H54 (cell line): ENCODE measurements at regions not wholly inside any gene's neighbourhood (a gene's known extent, or its start where the extent isn't known, plus 50 kb on each side); places are given as distances from the start of the nearest gene placed in this dataset.
"Not testable (repeated sequence)": the region's sequence is repeated elsewhere in the genome, so short reads cannot be mapped to it uniquely, and the experiment has no call there.

ENCODE experiments used
- DNase-seq: peaks from one replicate; pipeline ENCODE4 v3.0.0; 2011; ENCODE audit warnings: low spot score, mixed read lengths; ENCODE audit not compliant: insufficient read length
- FAIRE-seq: peaks from 3 replicates; lab custom pipeline; 2011; peaks lifted over from hg19 to GRCh38; lab: Jason Lieb, UNC
- POLR2A ChIP-seq: IDR thresholded peaks from 2 replicates; pipeline ENCODE4 v1.6.1; 2011; ENCODE audit warnings: low read depth, mild to moderate bottlenecking, low read length

- no peak for TF ChIP-seq POLR2A
- FAIRE-seq: peak; percentile 38
- DNase-seq: peak; percentile 38
Observed at GRCh38 chr9:38141746-38142591, 72.9 kb upstream of the SHB start.

DNA sequence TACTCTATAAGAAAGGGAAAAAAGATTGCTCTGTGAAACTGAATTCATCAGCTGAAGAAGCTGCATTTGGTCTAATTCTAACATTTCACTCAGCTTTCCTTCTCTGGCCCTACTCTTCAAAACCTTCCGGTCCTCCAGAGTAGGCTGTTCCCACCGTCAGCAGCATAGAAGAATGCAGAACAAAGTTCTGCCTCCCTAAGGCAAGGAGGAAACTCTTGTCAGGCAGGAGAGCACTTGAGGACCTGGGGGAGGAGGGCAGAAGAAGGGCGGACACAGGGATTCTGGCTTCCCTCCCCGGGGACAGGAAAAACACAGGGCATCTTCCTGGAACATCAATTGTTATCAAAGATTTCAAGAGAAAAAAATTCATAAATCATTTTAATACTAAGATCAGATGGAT is 69.2 kb upstream of the SHB start:
- FAIRE-seq: no peak
- no peak for DNase-seq
- no peak for TF ChIP-seq POLR2A

DNA sequence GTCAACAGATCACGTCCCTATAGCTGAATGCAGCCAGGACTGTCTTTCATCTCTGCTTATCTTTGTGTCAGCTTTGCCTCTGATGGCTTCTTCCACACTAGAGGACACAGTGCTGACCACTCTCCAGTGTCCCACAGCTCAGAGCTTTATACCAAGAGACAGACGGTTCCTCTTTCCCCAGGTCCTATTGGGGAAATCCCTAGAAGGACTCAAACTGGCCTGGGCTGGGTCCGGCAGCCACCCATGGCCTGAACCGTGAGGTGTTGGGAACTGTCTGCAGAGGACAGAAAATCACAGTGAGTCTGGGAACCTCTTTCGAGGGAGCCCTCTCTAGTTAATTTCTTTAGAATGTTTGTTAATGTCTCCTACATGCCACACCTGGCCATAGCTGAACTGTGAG is 68.3 kb upstream of the SHB start:
- FAIRE-seq: no peak
- DNase-seq: no peak

GRCh38 chr9:38136386-38136785 is 67.4 kb upstream of the SHB start:
- DNase-seq (no peak), FAIRE-seq (no peak)
- TF ChIP-seq POLR2A: no peak

More for the DNA sequence above, 68.3 kb upstream of the SHB start:
- no peak for TF ChIP-seq POLR2A

GRCh38 chr9:38134611-38135237 is 65.7 kb upstream of the SHB start:
- no peak for TF ChIP-seq POLR2A
- FAIRE-seq: no peak

DNA sequence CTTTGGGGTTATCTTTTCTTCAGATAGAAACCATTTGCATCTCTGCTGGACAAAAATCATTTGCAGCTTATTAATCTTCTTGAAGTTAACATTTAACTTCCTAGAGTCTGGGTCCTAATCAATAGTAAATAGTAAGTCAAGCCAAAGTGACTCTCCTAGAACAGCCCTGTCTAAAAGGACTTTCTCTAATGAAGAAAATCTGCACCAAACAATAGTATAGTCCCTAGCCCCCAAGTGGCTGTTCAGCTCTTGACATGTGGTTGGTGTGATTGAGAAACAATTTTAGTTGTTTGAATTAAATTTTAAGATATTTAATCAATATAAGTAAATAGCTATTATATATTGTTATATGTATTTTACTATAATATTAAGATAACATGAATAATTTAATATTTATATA is 64.6 kb upstream of the SHB start:
- FAIRE-seq (no peak), DNase-seq (no peak)
- no peak for TF ChIP-seq POLR2A

More at GRCh38 chr9:38134611-38135237, 65.7 kb upstream of the SHB start:
- no peak for DNase-seq

DNA sequence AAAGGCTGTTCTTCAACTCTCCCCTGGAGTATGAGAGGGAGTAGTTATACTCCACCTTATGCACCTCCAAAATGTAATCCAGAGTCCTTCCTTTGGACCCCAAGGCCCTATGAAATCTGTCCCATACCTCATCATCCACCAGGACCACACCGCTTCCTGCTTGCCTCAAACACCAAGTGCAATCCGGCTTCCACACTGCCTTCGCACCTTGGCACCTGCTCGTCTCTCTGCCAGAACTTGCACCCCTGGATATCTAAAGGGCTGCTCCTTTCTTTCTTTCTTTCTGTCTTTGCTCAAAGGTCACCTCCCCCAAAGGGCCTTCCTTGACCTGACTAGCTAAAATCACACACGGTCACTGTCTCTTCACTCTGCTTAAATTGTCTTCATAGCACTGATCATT is 63.9 kb upstream of the SHB start:
- no peak for FAIRE-seq
- no peak for DNase-seq
- TF ChIP-seq POLR2A: no peak

DNA sequence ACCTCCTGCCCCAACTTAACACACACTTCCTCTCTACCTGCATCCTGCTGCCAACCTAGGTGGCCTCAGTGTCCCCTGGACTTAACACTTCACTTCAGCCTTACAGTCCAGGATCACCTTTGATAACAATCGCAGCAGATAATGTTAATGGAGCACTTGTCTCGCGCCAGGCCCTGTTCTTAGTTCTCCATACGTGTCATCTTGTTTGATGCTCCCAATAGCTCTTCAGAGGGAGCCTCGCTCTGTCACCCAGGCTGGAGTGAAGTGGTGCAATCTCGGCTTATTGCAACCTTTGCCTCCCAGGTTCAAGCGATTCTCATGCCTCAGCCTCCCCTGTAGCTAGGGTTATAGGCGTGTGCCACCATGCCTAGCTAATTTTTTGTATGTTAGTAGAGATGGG is 62.7 kb upstream of the SHB start:
- no peak for DNase-seq
- TF ChIP-seq POLR2A: no peak
- no peak for FAIRE-seq

DNA sequence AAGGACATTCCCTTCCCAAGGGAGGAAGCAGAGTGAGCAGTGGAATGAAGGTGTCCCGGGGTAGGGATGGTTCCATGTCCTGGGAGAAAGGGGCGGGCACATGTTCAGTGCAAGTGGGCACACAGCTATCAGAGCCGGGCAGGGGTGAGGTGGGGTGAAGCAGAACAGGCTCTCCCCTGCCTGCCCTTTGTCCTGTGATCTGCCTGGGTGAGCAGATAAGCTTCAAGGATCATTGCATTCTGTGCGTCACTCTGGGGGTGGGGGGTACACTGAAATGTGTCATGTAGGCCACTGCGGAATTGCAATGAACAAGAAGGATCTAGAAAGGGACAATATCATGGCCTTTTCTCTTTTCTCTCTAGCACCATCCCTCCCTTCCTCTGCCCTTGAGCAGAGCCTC is 61.7 kb upstream of the SHB start:
- DNase-seq: no peak
- FAIRE-seq: no peak
- TF ChIP-seq POLR2A: no peak

GRCh38 chr9:38129366-38129765 is 60.3 kb upstream of the SHB start:
- DNase-seq (no peak), FAIRE-seq (no peak)
- TF ChIP-seq POLR2A: no peak

GRCh38 chr9:38128752-38129270 is 59.8 kb upstream of the SHB start:
- TF ChIP-seq POLR2A: no peak
- no peak for FAIRE-seq
- DNase-seq: no peak

GRCh38 chr9:38127271-38127839 is 58.3 kb upstream of the SHB start:
- no peak for TF ChIP-seq POLR2A
- no peak for FAIRE-seq
- no peak for DNase-seq

GRCh38 chr9:38126730-38127129 is 57.7 kb upstream of the SHB start:
- no peak for TF ChIP-seq POLR2A
- FAIRE-seq (no peak), DNase-seq (no peak)

DNA sequence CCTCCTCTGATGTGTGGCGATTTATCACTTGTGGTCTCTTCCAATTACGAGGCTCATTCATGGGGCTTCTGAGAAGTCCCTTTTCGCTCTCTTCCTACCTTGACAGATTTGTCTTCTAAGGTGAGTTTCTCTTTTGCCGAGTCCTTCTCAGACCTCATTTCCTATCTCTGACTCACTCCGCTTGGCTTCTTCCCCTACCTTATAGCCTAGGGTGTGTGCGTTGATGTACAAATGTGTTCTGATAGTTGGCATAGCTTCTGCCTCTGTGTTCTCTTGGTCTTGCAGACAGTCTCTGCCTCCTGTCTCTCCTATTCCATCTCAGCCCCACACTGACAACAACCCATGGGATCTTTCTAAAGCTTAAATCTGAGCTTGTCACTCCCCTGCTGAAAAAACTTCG is 56.9 kb upstream of the SHB start:
- TF ChIP-seq POLR2A: no peak
- DNase-seq (no peak), FAIRE-seq (no peak)

DNA sequence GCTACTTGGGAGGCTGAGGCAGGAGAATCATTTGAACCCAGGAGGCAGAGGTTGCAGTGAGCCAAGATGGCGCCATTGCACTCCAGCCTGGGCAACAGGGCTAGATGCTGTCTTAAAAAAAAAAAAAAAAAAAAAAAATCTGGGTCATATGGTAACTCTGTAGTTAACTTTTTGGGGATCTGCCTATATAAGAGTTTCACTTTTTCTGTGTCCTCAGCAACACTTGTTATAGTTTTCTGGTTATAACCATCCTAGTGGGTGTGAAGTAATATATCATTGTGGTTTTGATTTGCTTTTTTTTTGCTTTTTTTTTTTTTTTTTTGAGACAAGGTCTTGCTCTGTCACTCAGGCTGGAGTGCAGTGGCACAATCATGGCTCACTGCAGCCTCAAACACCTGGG is 54.3 kb upstream of the SHB start:
- DNase-seq, FAIRE-seq: not testable (repeated sequence)
